Stomach (tissue), 8 donors: ENCODE measurements at regions not wholly inside any gene's neighbourhood (a gene's known extent, or its start where the extent isn't known, plus 50 kb on each side); places are given as distances from the start of the nearest gene placed in this dataset.

Source experiments
- DNase-seq, 2 donors: peaks; one replicate each; pipeline versions ENCODE4 v3.0.0 to v3.0.0-alpha.2; 2013 to 2019
- H3K27ac ChIP-seq, 5 donors: fragments of 200-600 bp in 4 of 5; sonication (generic) in 4 of 5; one replicate each; pipeline ENCODE4 v1.5.1; 2013 to 2019; ENCODE audit warnings: mild to moderate bottlenecking in 1 of 5, moderate library complexity in 1 of 5
- H3K27me3 ChIP-seq, 3 donors: fragments of 200-600 bp; sonication (generic); one replicate each; pipeline ENCODE4 v1.5.1; 2017 to 2019; ENCODE audit warnings: mixed run types in 1 of 3
- H3K36me3 ChIP-seq, 4 donors: fragments of 200-600 bp; sonication (generic); 1 replicate in 3 of 4; 2 replicates in 1 of 4; pipeline ENCODE4 v1.5.1; 2016 to 2019
- H3K4me1 ChIP-seq, 4 donors: fragments of 200-600 bp; sonication (generic); one replicate each; pipeline ENCODE4 v1.5.1; 2016 to 2019
- H3K4me3 ChIP-seq, 4 donors: fragments of 200-600 bp; sonication (generic) in 3 of 4; one replicate each; pipeline ENCODE4 v1.5.1; 2016 to 2019; ENCODE audit warnings: mild to moderate bottlenecking in 1 of 4
- H3K9me3 ChIP-seq, 4 donors: fragments of 200-600 bp; sonication (generic); one replicate each; pipeline ENCODE4 v1.5.1; 2016 to 2019
- CTCF ChIP-seq, 7 experiments: fragments of 450-650 bp in 4 of 7; fragments of 200-600 bp in 3 of 7; sonication (generic) in 3 of 7; IDR thresholded peaks; one replicate each; pipeline ENCODE4 v1.5.1; 2016 to 2019; ENCODE audit warnings: antibody characterized with exemption in 7 of 7, control low read depth in 2 of 7, mild to moderate bottlenecking in 1 of 7
- EP300 ChIP-seq: sonication (generic); formaldehyde crosslinking; IDR thresholded peaks from one replicate; pipeline ENCODE4 v1.6.1; 2017; ENCODE audit warnings: antibody characterized with exemption
- POLR2A ChIP-seq, 4 donors: fragments of 450-650 bp; IDR thresholded peaks; one replicate each; pipeline ENCODE4 v1.6.1; 2016; ENCODE audit warnings: antibody characterized with exemption in 4 of 4, control low read depth in 2 of 4, mild to moderate bottlenecking in 1 of 4, moderate library complexity in 1 of 4
- POLR2AphosphoS5 ChIP-seq, 3 donors: sonication (generic); formaldehyde crosslinking; IDR thresholded peaks; one replicate each; pipeline ENCODE4 v1.6.1; 2016; ENCODE audit warnings: antibody characterized with exemption in 3 of 3
- WGBS, 5 donors: extraction: QIAGEN DNeasy Blood & Tissue Kit in 3 of 5; methylation state at CpG; one replicate each; pipeline versions ENCODE4 v1.1.5 to v1.1.7; 2013 to 2018; 5-methylcytosine and 5-hydroxymethylcytosine counted together
- intact Hi-C: fragments of 100-400 bp; cut with DNase I; formaldehyde crosslinking; loops from one replicate; pipeline ENCODE4 v1.15.1; 2023; ENCODE audit warnings: low total_unique reads
- donor health status: healthy with polysubstance abuse.
- donor health status: Bipolar disorder and iron deficiency.
- donor health status: healthy.

GRCh38 chr2:118246079-118246478 lies 157.8 kb downstream of the INSIG2 start:
- intact Hi-C loops, result no loop called here
- no peaks in the 10 kb centered on the region for H3K36me3 ChIP-seq
- TF ChIP-seq EP300 (no peak), CTCF (IDR thresholded peaks at IDR 0.05) (no peak), POLR2AphosphoS5 (IDR thresholded peaks at IDR 0.05) (no peak), POLR2A (IDR thresholded peaks at IDR 0.05) (no peak)
- no peak for DNase-seq
- no peak overlapping the region for H3K4me3 ChIP-seq
- H3K27me3 ChIP-seq, result peaks cover 0 to 33% (median 0%) of the 10 kb centered on the region in 3 donors
- no peaks in the 10 kb centered on the region for H3K9me3 ChIP-seq
- H3K4me1 ChIP-seq, result no peaks in the 10 kb centered on the region
- no peak overlapping the region for H3K27ac ChIP-seq
- WGBS, 5 donors, result 83 to 93% (median 87%) methylated on average over 4 of the region's 4 CpGs

- Histone ChIP-seq H3K36me3 (no peaks in the 10 kb centered on the region), H3K27ac (no peak overlapping the region), H3K4me3 (no peak overlapping the region), H3K27me3 (peaks cover 0 to 25% (median 0%) of the 10 kb centered on the region in 3 donors), H3K9me3 (no peaks in the 10 kb centered on the region), H3K4me1 (no peaks in the 10 kb centered on the region)
- no peak for TF ChIP-seq POLR2A (IDR thresholded peaks at IDR 0.05)
- TF ChIP-seq CTCF (IDR thresholded peaks at IDR 0.05), result no peak
- no peak for DNase-seq
- 90 to 98% (median 94%) methylated on average over 1 of the region's 1 CpG for WGBS, 5 donors
- intact Hi-C loops, result no loop called here
These were observed 156.4 kb downstream of the INSIG2 start for GRCh38 chr2:118244686-118245085.

GRCh38 chr2:118243031-118243430 lies 154.8 kb downstream of the INSIG2 start:
- H3K4me1 ChIP-seq, result no peaks in the 10 kb centered on the region
- 32 to 74% (median 50%) methylated on average over 2 of the region's 2 CpGs for WGBS, 5 donors
- H3K27ac ChIP-seq, result no peak overlapping the region
- H3K4me3 ChIP-seq, result no peak overlapping the region
- H3K9me3 ChIP-seq, result no peaks in the 10 kb centered on the region
- no peak for DNase-seq
- intact Hi-C loops, result no loop called here
- TF ChIP-seq EP300, result no peak
- no peak for TF ChIP-seq POLR2A (IDR thresholded peaks at IDR 0.05)
- no peak for TF ChIP-seq POLR2AphosphoS5 (IDR thresholded peaks at IDR 0.05)
- peaks cover 0 to 19% (median 0%) of the 10 kb centered on the region in 3 donors for H3K27me3 ChIP-seq
- H3K36me3 ChIP-seq, result no peaks in the 10 kb centered on the region

DNA sequence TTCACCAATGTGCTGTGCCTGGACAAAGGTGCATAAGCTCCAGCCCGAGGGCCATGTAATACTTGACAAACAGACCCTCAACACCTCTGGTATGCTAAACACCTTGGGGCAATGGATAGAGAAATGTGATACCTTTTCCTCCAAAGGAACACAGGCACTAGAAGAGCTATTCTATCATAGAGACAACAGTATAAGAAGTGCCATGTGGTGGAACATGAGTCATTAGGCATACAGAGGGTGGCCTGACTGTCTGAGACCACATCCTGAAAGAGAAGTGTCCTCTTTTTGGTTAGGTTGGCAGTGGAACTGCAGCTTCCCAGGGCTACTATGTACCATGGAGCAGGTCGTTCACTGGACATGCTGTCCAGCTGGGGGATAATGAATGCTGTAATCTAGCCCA lies 153.9 kb downstream of the INSIG2 start:
- Histone ChIP-seq H3K36me3 (no peaks in the 10 kb centered on the region), H3K4me1 (no peaks in the 10 kb centered on the region), H3K27ac (no peak overlapping the region), H3K4me3 (no peak overlapping the region), H3K27me3 (peaks cover 0 to 28% (median 4%) of the 10 kb centered on the region in 3 donors), H3K9me3 (no peaks in the 10 kb centered on the region)
- TF ChIP-seq POLR2AphosphoS5 (IDR thresholded peaks at IDR 0.05) (no peak), POLR2A (IDR thresholded peaks at IDR 0.05) (no peak), CTCF (IDR thresholded peaks at IDR 0.05) (no peak), EP300 (no peak)
- DNase-seq, result no peak
- WGBS, 5 donors, result 24 to 49% (median 40%) methylated on average over 2 of the region's 2 CpGs
- intact Hi-C loops, result no loop called here

DNA sequence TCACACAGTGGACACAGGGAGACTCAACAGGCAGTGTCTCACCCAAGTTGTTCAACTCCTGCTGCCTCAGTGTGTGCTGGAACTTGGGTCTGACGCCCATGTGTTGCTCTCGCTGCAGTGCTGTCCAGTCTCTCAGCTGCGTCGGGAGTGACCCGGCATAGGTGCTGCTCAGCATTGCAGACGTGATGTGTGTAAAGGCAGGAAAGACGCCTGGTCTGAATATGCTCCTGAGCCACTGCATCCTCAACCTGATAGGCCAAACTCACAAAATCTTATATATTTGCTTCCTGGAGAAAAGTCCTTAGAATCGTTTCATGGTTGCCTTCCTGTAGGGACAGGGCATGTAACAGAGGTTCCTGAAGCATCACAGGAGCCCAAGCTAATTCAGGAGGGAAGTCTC lies 152.9 kb downstream of the INSIG2 start:
- 77 to 81% (median 79%) methylated on average over 8 of the region's 8 CpGs for WGBS, 5 donors
- intact Hi-C loops, result no loop called here

More for the DNA sequence above, 152.9 kb downstream of the INSIG2 start:
- Histone ChIP-seq H3K27me3 (peaks cover 0 to 38% (median 4%) of the 10 kb centered on the region in 3 donors), H3K9me3 (no peaks in the 10 kb centered on the region), H3K36me3 (no peaks in the 10 kb centered on the region), H3K27ac (no peak overlapping the region), H3K4me1 (no peaks in the 10 kb centered on the region), H3K4me3 (no peak overlapping the region)
- no peak for DNase-seq
- TF ChIP-seq POLR2A (IDR thresholded peaks at IDR 0.05) (no peak), POLR2AphosphoS5 (IDR thresholded peaks at IDR 0.05) (no peak), EP300 (no peak), CTCF (IDR thresholded peaks at IDR 0.05) (no peak)
